ENCODE measurements at regions not wholly inside any gene's neighbourhood (a gene's known extent, or its start where the extent isn't known, plus 50 kb on each side); places are given as distances from the start of the nearest gene placed in this dataset.

DNA sequence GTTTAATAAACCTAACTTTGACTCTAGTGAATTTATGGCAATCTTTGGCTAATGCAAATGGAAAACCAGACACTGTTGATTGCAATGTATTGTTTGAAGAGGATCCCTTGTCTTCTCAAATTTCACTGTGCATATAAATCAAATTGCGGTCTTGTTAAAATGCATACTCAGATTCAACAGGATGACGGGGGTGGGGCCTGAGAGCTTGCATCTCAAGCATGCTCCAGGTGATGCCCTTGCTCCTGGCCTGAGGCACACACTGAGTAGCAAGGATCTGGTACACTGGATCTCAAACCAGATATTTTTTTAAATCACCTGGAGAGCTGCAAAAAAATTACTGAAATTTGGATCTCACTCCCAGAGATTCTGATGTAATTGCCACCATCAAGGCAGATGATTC is 463.7 kb downstream of the DNAH5 start:
- TF ChIP-seq CTCF (IDR thresholded peaks at IDR 0.05; ENCODE audit: low read depth, low read length): no peak
- no peak overlapping the region for H3K4me3 ChIP-seq (ENCODE audit: low read depth, low read length)

DNA sequence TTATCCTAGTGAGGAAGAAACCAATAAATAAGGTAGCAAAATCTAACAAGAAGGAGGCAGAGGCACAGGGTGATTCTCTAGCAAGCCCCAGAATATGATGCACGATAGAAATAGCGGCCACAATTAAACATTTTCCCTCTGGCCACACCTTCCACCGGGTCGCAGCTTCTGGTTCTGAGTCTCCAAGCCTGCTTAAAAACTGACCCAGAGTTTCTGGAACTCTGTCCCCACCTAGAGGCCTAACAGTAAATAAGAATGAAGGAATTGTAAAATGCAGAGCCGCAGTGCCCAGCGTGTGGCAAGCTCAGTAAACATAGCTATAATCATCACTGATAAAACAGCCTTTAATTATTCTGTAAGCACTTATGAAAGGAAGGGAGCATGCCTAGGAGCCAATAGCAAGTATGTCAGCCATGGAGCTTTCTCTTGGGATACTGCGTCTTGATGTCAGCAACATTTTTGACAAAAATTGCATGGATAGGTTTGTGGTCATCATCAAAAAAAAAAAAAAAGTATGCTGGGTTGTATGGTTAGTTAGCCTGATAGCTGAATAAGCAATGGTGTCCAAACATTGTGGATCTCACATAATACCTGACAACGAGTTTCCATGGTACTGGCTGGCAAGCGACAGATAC is 465.5 kb downstream of the DNAH5 start:
- TF ChIP-seq CTCF (IDR thresholded peaks at IDR 0.05; ENCODE audit: low read depth, low read length): peak; percentile 59
- H3K4me3 ChIP-seq (ENCODE audit: low read depth, low read length): no peak overlapping the region

GRCh38 chr5:13477118-13477737 is 467.3 kb downstream of the DNAH5 start:
- no peak for TF ChIP-seq CTCF (IDR thresholded peaks at IDR 0.05; ENCODE audit: low read depth, low read length)
- H3K4me3 ChIP-seq (ENCODE audit: low read depth, low read length): no peak overlapping the region

- TF ChIP-seq CTCF (IDR thresholded peaks at IDR 0.05; ENCODE audit: low read depth, low read length): no peak
Observed at GRCh38 chr5:13472842-13473241, 471.6 kb downstream of the DNAH5 start.

GRCh38 chr5:13470975-13471374 is 473.5 kb downstream of the DNAH5 start:
- no peak overlapping the region for H3K4me3 ChIP-seq (ENCODE audit: low read depth, low read length)
- no peak for TF ChIP-seq CTCF (IDR thresholded peaks at IDR 0.05; ENCODE audit: low read depth, low read length)

More at GRCh38 chr5:13472842-13473241, 471.6 kb downstream of the DNAH5 start:
- H3K4me3 ChIP-seq (ENCODE audit: low read depth, low read length): no peak overlapping the region

- no peak for TF ChIP-seq CTCF (IDR thresholded peaks at IDR 0.05; ENCODE audit: low read depth, low read length)
Observed at GRCh38 chr5:13470263-13470662, 474.2 kb downstream of the DNAH5 start.

GRCh38 chr5:13464532-13465193 is 479.8 kb downstream of the DNAH5 start:
- H3K4me3 ChIP-seq (ENCODE audit: low read depth, low read length): no peak overlapping the region
- no peak for TF ChIP-seq CTCF (IDR thresholded peaks at IDR 0.05; ENCODE audit: low read depth, low read length)

More at GRCh38 chr5:13470263-13470662, 474.2 kb downstream of the DNAH5 start:
- H3K4me3 ChIP-seq (ENCODE audit: low read depth, low read length): no peak overlapping the region
